ENCODE measurements at regions not wholly inside any gene's neighbourhood (a gene's known extent, or its start where the extent isn't known, plus 50 kb on each side); places are given as distances from the start of the nearest gene placed in this dataset.
"Not testable (repeated sequence)": the region's sequence is repeated elsewhere in the genome, so short reads cannot be mapped to it uniquely, and the experiment has no call there.

DNA sequence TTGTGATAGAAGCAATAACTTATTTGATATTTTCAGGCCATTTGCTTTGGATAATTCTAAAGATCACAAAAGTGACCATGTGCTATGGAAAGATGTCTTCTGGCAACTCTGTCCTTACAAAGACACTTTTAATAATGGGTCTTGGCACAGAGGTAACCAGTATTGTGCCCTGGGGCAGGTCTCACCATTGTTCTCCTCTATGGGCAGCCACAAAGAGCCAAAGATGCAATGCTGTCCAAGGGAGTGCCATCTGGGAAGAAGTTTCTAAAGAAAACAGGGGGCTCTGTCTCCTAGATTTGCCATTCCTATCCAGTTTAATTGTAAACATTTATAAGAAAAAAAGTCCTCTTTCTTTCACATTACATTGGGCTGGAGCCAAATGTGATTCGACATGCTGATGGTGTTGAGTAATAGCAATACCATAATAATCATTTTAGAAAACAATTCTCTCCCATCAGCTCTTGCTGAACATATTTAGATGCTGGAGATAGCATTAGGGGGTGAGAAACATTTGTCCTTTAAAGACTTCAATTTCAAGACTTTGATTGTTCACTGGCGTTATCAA lies 179.9 kb downstream of the KIT start:
- Histone ChIP-seq H3K4me3 (ENCODE audit: low read depth, low read length) (no peak overlapping the region), H3K27me3 (ENCODE audit: control insufficient read depth, insufficient read depth, low read length) (no peaks in the 10 kb centered on the region), H3K36me3 (ENCODE audit: control insufficient read depth, insufficient read depth, low read length) (no peaks in the 10 kb centered on the region)
- TF ChIP-seq, protein P1, sequence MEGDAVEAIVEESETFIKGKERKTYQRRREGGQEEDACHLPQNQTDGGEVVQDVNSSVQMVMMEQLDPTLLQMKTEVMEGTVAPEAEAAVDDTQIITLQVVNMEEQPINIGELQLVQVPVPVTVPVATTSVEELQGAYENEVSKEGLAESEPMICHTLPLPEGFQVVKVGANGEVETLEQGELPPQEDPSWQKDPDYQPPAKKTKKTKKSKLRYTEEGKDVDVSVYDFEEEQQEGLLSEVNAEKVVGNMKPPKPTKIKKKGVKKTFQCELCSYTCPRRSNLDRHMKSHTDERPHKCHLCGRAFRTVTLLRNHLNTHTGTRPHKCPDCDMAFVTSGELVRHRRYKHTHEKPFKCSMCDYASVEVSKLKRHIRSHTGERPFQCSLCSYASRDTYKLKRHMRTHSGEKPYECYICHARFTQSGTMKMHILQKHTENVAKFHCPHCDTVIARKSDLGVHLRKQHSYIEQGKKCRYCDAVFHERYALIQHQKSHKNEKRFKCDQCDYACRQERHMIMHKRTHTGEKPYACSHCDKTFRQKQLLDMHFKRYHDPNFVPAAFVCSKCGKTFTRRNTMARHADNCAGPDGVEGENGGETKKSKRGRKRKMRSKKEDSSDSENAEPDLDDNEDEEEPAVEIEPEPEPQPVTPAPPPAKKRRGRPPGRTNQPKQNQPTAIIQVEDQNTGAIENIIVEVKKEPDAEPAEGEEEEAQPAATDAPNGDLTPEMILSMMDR (IDR thresholded peaks at IDR 0.05; ENCODE audit: insufficient read depth, low read length, poor library complexity, severe bottlenecking): no peak
- DNase-seq (ENCODE audit: low read depth): no peak

DNA sequence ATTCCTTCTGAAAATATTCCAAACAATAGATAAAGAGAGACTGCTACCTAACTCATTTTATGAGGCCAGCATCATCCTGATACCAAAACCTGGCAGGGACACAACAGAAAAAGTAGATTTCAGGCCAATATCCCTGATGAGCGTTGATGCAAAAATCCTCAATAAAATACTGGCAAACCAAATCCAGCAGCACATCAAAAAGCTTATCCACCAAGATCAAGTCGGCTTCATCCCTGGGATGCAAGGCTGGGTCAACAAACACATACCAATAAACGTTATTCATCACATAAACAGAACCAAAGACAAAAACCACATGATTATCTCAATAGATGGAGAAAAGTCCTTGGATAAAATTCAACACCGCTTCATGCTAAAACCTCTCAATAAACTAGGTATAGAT lies 170.6 kb downstream of the KIT start:
- H3K4me3 ChIP-seq (ENCODE audit: low read depth, low read length); DNase-seq (ENCODE audit: low read depth); H3K36me3 ChIP-seq (ENCODE audit: control insufficient read depth, insufficient read depth, low read length); H3K27me3 ChIP-seq (ENCODE audit: control insufficient read depth, insufficient read depth, low read length): not testable (repeated sequence)

DNA sequence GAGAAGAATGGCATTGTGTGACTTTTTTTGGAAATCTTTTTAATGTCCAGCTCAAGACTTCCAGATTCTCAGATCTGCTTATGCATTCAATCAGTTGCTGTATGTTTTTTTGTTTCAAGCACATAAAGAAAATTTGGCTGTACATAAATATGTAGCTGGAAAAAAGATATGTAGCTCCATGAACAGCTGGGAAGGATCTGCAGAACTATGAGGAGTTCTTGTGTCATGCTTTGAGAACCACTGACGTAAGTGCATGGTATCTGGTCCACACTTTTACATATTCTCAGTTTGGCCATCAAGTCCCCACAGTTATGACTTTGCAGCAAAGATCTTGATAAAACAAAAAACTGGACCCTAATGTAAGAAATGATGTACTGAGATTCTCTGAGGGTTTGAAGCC lies 165.9 kb downstream of the KIT start:
- DNase-seq (ENCODE audit: low read depth): no peak
- Histone ChIP-seq H3K27me3 (ENCODE audit: control insufficient read depth, insufficient read depth, low read length) (no peaks in the 10 kb centered on the region), H3K4me3 (ENCODE audit: low read depth, low read length) (no peak overlapping the region), H3K36me3 (ENCODE audit: control insufficient read depth, insufficient read depth, low read length) (no peaks in the 10 kb centered on the region)
- TF ChIP-seq, protein P1 (IDR thresholded peaks at IDR 0.05; ENCODE audit: insufficient read depth, low read length, poor library complexity, severe bottlenecking): no peak

DNA sequence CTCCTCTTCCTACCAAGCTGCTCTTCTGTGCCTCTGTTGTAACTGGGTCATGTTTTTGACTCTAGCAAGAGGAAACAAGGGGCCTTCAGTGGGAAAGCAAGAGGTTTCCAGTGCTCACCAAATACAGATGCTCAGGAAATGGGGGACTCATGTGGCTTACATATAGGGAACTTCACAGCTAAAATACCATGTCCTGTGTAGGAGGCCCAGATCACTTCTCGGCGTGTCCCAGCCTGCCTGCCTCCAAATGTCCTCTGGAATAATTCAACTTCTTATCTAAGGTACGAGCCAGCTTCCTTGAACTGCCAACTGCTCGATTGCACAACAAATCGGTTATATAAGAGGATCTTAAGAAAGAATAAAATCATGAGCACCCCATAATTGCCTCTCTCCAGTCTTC lies 161.3 kb downstream of the KIT start:
- no peaks in the 10 kb centered on the region for H3K27me3 ChIP-seq (ENCODE audit: control insufficient read depth, insufficient read depth, low read length)
- DNase-seq (ENCODE audit: low read depth): no peak
- TF ChIP-seq, protein P1 (IDR thresholded peaks at IDR 0.05; ENCODE audit: insufficient read depth, low read length, poor library complexity, severe bottlenecking): no peak
- H3K4me3 ChIP-seq (ENCODE audit: low read depth, low read length): no peak overlapping the region
- no peaks in the 10 kb centered on the region for H3K36me3 ChIP-seq (ENCODE audit: control insufficient read depth, insufficient read depth, low read length)

DNA sequence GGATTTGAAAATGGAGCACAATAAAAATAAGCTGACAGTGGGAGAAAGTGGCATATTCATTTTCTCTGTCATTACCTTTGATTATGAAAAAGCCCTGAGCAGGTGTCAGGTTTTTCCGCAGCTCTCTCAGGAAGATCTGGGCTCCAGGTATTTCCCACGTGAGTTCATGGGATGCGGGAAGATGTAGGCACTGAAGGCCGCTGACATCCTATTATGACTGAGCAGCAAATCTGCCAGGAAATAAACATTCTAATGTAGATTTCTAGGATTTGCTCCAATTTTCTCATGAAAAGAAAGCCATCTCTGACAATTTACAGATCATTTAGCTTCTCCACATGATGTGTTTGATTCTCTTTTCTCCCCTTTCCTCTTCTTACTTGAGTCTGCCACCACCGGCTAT lies 160.7 kb downstream of the KIT start:
- TF ChIP-seq, protein P1 (IDR thresholded peaks at IDR 0.05; ENCODE audit: insufficient read depth, low read length, poor library complexity, severe bottlenecking): no peak
- no peaks in the 10 kb centered on the region for H3K36me3 ChIP-seq (ENCODE audit: control insufficient read depth, insufficient read depth, low read length)
- H3K27me3 ChIP-seq (ENCODE audit: control insufficient read depth, insufficient read depth, low read length): no peaks in the 10 kb centered on the region
- no peak for DNase-seq (ENCODE audit: low read depth)
- H3K4me3 ChIP-seq (ENCODE audit: low read depth, low read length): no peak overlapping the region

DNA sequence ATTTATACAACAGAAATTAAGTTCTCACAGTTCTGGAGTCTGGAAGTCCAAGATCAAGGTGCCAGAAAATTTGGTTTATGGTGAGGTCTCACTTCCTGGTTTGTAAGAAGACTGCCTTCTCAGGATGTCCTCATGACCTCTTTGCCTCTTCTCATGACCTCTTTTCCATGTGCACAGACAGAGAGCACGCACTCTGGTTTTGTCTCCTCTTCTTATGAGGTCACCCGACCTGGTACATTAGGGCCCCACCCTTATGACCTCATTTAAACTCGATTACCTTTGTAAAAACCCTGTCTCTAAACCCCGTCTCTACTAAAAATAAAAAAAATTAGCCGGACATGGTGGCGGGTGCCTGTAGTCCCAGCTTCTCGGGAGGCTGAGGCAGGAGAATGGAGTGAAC lies 155.9 kb downstream of the KIT start:
- no peak for DNase-seq (ENCODE audit: low read depth)
- Histone ChIP-seq H3K36me3 (ENCODE audit: control insufficient read depth, insufficient read depth, low read length) (no peaks in the 10 kb centered on the region), H3K4me3 (ENCODE audit: low read depth, low read length) (no peak overlapping the region), H3K27me3 (ENCODE audit: control insufficient read depth, insufficient read depth, low read length) (no peaks in the 10 kb centered on the region)
- TF ChIP-seq, protein P1 (IDR thresholded peaks at IDR 0.05; ENCODE audit: insufficient read depth, low read length, poor library complexity, severe bottlenecking): no peak

Measured in kidney epithelial cell (primary cell).